ACC112 (cell line): ENCODE measurements at regions not wholly inside any gene's neighbourhood (a gene's known extent, or its start where the extent isn't known, plus 50 kb on each side); places are given as distances from the start of the nearest gene placed in this dataset.

Experiments used
- H2AFZ ChIP-seq: fragments of 200-600 bp; sonication (generic); one replicate; pipeline ENCODE4 v1.6.0; 2017; ENCODE audit warnings: antibody characterized with exemption, low read length; ENCODE audit not compliant: unreplicated experiment
- H3K27ac ChIP-seq: fragments of 200-600 bp; sonication (generic); 2 replicates; pipeline ENCODE4 v1.5.1; 2014; ENCODE audit warnings: low read depth, mild to moderate bottlenecking, antibody characterized with exemption, low read length, moderate library complexity
- H3K27me3 ChIP-seq: fragments of 200-600 bp; sonication (generic); 2 replicates; pipeline ENCODE4 v1.6.1; 2014; ENCODE audit warnings: mild to moderate bottlenecking, antibody characterized with exemption, low read length, moderate library complexity, mixed read lengths; ENCODE audit not compliant: insufficient read depth
- H3K36me3 ChIP-seq: fragments of 200-600 bp; sonication (generic); 2 replicates; pipeline ENCODE4 v1.6.1; 2016; ENCODE audit warnings: mild to moderate bottlenecking, antibody characterized with exemption, low read length, moderate library complexity, mixed read lengths; ENCODE audit not compliant: insufficient read depth
- H3K4me1 ChIP-seq: fragments of 200-600 bp; sonication (generic); one replicate; pipeline ENCODE4 v1.6.1; 2016; ENCODE audit warnings: low read length, mixed read lengths; ENCODE audit not compliant: insufficient read depth, unreplicated experiment, control insufficient read depth
- H3K4me3 ChIP-seq: fragments of 200-600 bp; sonication (generic); 2 replicates; pipeline ENCODE4 v1.5.1; 2014; ENCODE audit warnings: mild to moderate bottlenecking, low read depth, low read length
- H3K79me2 ChIP-seq: fragments of 200-600 bp; sonication (generic); one replicate; pipeline ENCODE4 v1.6.0; 2016; ENCODE audit warnings: low read length; ENCODE audit not compliant: control insufficient read depth, unreplicated experiment, insufficient read depth

- Histone ChIP-seq H3K36me3 (no peaks in the 10 kb centered on the region), H3K79me2 (no peaks in the 10 kb centered on the region), H2AFZ (no peak overlapping the region), H3K4me1 (no peaks in the 10 kb centered on the region), H3K27me3 (peaks cover 35% of the 10 kb centered on the region), H3K4me3 (no peak overlapping the region), H3K27ac (no peak overlapping the region)
These were observed 78.2 kb downstream of the FBXO5 start for GRCh38 chr6:152904678-152905077.

GRCh38 chr6:152905551-152906299 lies 77.1 kb downstream of the FBXO5 start:
- H3K27me3 ChIP-seq = peaks cover 35% of the 10 kb centered on the region
- no peaks in the 10 kb centered on the region for H3K79me2 ChIP-seq
- no peaks in the 10 kb centered on the region for H3K4me1 ChIP-seq
- no peak overlapping the region for H3K27ac ChIP-seq
- no peak overlapping the region for H2AFZ ChIP-seq
- no peak overlapping the region for H3K4me3 ChIP-seq
- H3K36me3 ChIP-seq = no peaks in the 10 kb centered on the region

- Histone ChIP-seq H3K27ac (no peak overlapping the region), H2AFZ (no peak overlapping the region), H3K4me1 (no peaks in the 10 kb centered on the region), H3K4me3 (no peak overlapping the region), H3K27me3 (peaks cover 25% of the 10 kb centered on the region), H3K36me3 (no peaks in the 10 kb centered on the region), H3K79me2 (no peaks in the 10 kb centered on the region)
These were observed 73.6 kb downstream of the FBXO5 start for GRCh38 chr6:152909241-152909640.

GRCh38 chr6:152916035-152916434 lies 66.8 kb downstream of the FBXO5 start:
- peaks cover 21% of the 10 kb centered on the region for H3K27me3 ChIP-seq
- no peaks in the 10 kb centered on the region for H3K79me2 ChIP-seq
- no peak overlapping the region for H3K27ac ChIP-seq
- no peaks in the 10 kb centered on the region for H3K36me3 ChIP-seq
- H3K4me3 ChIP-seq = no peak overlapping the region
- H2AFZ ChIP-seq = no peak overlapping the region
- H3K4me1 ChIP-seq = no peaks in the 10 kb centered on the region

DNA sequence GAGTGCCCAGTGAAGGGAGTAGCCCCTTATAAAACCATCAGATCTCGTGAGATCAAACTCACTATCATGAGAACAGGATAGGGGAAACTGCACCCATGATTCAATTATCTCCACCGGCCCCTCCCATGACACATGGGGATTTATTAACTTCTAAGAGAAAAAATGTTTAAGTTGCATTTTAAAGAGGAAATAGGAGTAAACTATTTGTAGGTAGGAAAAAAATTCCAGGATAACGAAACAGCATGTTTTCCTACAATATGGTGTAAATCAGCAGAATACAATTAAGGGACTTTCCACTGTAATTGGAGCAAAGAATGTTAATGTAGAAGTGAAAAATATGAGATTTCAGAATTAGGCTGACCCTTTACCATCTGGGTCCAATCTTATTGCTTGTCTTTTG lies 63.9 kb downstream of the FBXO5 start:
- Histone ChIP-seq H3K27ac (no peak overlapping the region), H3K4me1 (no peaks in the 10 kb centered on the region), H3K36me3 (no peaks in the 10 kb centered on the region), H2AFZ (no peak overlapping the region), H3K27me3 (peaks cover 12% of the 10 kb centered on the region; the same call in 1 of the 2 replicates), H3K4me3 (no peak overlapping the region), H3K79me2 (no peaks in the 10 kb centered on the region)

DNA sequence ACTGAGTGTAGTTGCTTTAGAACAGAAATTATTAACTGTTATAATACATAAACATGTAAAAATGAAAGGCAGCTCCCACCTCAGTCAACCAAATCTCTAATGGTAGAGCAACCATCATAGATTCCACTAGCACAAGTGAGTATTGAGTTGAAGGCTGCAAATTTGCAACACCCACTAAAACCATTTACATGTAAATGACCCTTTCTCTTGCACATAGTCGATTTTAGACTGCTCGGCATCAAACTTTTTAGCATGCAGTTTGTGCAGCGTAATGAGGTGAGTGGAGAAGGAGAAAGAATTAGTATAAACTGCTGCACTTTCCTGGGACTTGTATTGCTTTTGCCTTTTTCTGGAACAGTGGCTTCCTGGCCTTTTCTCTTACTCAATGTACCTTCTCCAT lies 62.8 kb downstream of the FBXO5 start:
- H3K4me3 ChIP-seq = no peak overlapping the region
- peaks cover 9% of the 10 kb centered on the region; the same call in 1 of the 2 replicates for H3K27me3 ChIP-seq
- no peak overlapping the region for H2AFZ ChIP-seq
- H3K79me2 ChIP-seq = no peaks in the 10 kb centered on the region
- no peaks in the 10 kb centered on the region for H3K36me3 ChIP-seq
- H3K27ac ChIP-seq = no peak overlapping the region
- H3K4me1 ChIP-seq = no peaks in the 10 kb centered on the region
